Neutrophil (primary cell): ENCODE measurements at regions not wholly inside any gene's neighbourhood (a gene's known extent, or its start where the extent isn't known, plus 50 kb on each side); places are given as distances from the start of the nearest gene placed in this dataset.

ENCODE experiments used
- H3K27ac ChIP-seq: fragments of 200-600 bp; sonication (generic); 2 replicates; pipeline ENCODE4 v1.5.1; 2016; ENCODE audit warnings: mild to moderate bottlenecking, moderate library complexity
- H3K27me3 ChIP-seq: fragments of 200-600 bp; sonication (generic); 2 replicates; pipeline ENCODE4 v1.6.0; 2016; ENCODE audit warnings: mild to moderate bottlenecking
- H3K36me3 ChIP-seq: fragments of 200-600 bp; sonication (generic); 2 replicates; pipeline ENCODE4 v1.5.1; 2017
- H3K4me1 ChIP-seq, 2 experiments: fragments of 200-600 bp in 1 of 2; sonication (generic) in 1 of 2; 1 replicate in 1 of 2; 2 replicates in 1 of 2; pipeline versions ENCODE4 v1.5.1 to v1.6.1; 2013 to 2016; ENCODE audit warnings: low read depth in 1 of 2, low read length in 1 of 2, mild to moderate bottlenecking in 1 of 2, moderate library complexity in 1 of 2; ENCODE audit not compliant: control insufficient read depth in 1 of 2, insufficient read depth in 1 of 2
- H3K4me3 ChIP-seq, 2 experiments: fragments of 200-600 bp in 1 of 2; sonication (generic) in 1 of 2; 1 replicate in 1 of 2; 2 replicates in 1 of 2; pipeline ENCODE4 v1.5.1; 2013 to 2016; ENCODE audit warnings: low read depth in 1 of 2, low read length in 1 of 2, mild to moderate bottlenecking in 1 of 2, moderate library complexity in 1 of 2
- H3K9me3 ChIP-seq: fragments of 200-600 bp; sonication (generic); 2 replicates; pipeline ENCODE4 v1.5.1; 2016
- CTCF ChIP-seq: fragments of 200-600 bp; sonication (generic); IDR thresholded peaks from 2 replicates; pipeline ENCODE4 v1.5.1; 2016; ENCODE audit warnings: antibody characterized with exemption

DNA sequence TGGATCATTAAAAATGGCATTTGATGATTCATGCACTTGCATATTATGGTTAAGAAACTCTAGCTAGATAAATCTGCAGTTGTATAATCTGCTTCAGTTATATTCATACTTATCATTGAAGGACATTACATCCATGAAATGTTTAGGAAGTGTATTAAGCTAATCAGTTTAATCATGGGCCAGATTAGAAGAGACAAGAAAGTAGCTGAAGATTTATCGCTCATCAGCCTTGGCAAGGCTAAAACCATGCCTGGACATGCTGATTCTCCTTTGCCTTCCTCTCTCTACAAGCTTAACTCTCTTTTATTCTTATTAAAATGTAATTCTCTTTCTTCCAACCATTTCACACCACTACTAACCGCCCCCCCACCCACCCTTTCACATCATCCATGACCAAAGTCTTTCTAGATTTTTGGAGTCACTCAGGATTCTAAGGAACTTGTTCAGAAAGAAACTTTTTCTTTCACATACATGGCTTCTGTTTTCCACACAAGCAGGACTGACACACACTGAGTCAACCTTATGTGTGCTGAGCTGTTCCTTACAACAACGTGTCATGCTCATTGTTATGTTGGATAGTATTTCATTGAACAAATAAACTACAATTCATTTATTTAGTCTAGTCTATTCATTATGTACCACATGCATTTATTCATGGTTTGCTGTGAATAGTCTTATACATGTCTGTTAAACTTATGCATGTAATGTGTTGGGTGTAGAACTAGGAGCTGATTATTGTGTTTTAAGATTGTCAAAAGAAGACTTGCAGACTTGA is 227.3 kb upstream of the SP8 start:
- no peaks in the 10 kb centered on the region for H3K4me1 ChIP-seq
- no peak overlapping the region for H3K4me3 ChIP-seq
- no peaks in the 10 kb centered on the region for H3K36me3 ChIP-seq
- H3K27me3 ChIP-seq: no peaks in the 10 kb centered on the region
- no peaks in the 10 kb centered on the region for H3K9me3 ChIP-seq
- H3K27ac ChIP-seq: no peak overlapping the region
- TF ChIP-seq CTCF: no peak

DNA sequence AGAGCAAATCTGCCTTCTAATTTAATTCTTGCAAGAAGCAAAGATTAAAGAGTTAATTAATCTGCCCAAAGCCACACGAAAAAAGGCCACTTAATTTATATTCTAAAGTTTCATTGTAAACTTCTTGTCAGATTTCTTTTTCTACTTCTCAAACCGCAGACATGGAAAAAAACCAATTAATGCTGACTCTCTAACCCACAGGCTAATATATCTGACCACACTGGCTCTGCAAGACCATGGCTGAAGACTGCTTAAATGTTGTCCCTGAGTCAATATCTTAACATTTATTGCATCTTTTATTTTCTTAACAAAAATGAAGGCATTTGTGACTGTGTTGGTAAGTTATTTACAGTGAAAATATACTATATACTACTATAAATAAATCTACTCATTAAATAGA is 234.0 kb upstream of the SP8 start:
- Histone ChIP-seq H3K27me3 (no peaks in the 10 kb centered on the region), H3K27ac (no peak overlapping the region), H3K4me3 (no peak overlapping the region), H3K4me1 (no peaks in the 10 kb centered on the region), H3K36me3 (no peaks in the 10 kb centered on the region), H3K9me3 (no peaks in the 10 kb centered on the region)
- TF ChIP-seq CTCF: no peak

DNA sequence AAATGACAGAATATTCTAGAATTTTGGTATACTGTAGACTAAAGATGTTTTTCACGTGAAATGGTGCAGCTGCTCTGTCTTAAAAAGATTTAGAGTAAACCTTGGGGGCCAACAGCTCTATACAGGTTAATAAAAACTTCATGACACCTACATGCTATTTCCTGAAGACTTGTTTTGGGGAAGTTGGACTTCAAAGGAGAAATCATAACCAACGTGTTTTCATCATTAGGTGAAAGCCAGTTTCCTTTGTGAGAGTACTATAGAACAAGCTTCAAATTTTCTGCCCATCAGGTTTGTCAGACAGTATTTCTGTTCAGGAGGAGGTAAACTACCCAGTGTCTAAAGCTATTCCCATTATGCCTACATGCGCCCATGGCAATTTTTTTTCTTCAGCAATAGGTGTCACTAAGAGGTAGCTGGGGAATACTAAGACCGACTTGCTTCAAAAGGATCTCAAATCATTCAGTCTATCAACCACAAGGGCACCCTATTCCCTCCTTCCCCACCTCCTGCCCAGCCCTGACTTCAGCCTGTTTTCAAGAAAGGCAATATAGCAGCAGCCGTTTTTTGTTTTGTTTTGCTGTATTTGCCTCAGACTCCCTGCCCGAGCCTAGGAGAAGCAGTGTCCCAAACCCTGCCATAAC is 237.3 kb upstream of the SP8 start:
- no peaks in the 10 kb centered on the region for H3K27me3 ChIP-seq
- no peaks in the 10 kb centered on the region for H3K36me3 ChIP-seq
- no peaks in the 10 kb centered on the region for H3K9me3 ChIP-seq
- H3K4me1 ChIP-seq: no peaks in the 10 kb centered on the region
- no peak overlapping the region for H3K4me3 ChIP-seq
- no peak overlapping the region for H3K27ac ChIP-seq
- TF ChIP-seq CTCF: no peak

GRCh38 chr7:21024485-21024867 is 237.8 kb upstream of the SP8 start:
- H3K4me1 ChIP-seq: no peaks in the 10 kb centered on the region
- H3K27me3 ChIP-seq: no peaks in the 10 kb centered on the region
- H3K36me3 ChIP-seq: no peaks in the 10 kb centered on the region
- no peak overlapping the region for H3K27ac ChIP-seq
- no peak overlapping the region for H3K4me3 ChIP-seq
- TF ChIP-seq CTCF: no peak
- no peaks in the 10 kb centered on the region for H3K9me3 ChIP-seq

- no peak overlapping the region for H3K4me3 ChIP-seq
- no peak for TF ChIP-seq CTCF
- no peak overlapping the region for H3K27ac ChIP-seq
- no peaks in the 10 kb centered on the region for H3K9me3 ChIP-seq
- no peaks in the 10 kb centered on the region for H3K27me3 ChIP-seq
- H3K36me3 ChIP-seq: no peaks in the 10 kb centered on the region
- H3K4me1 ChIP-seq: no peaks in the 10 kb centered on the region
Measured at GRCh38 chr7:21028186-21028585, 241.5 kb upstream of the SP8 start.
